H9 (cell line): ENCODE measurements at regions not wholly inside any gene's neighbourhood (a gene's known extent, or its start where the extent isn't known, plus 50 kb on each side); places are given as distances from the start of the nearest gene placed in this dataset.

Source experiments
- DNase-seq: peaks from one replicate; pipeline ENCODE4 v3.0.0-alpha.2; 2017
- H2AFZ ChIP-seq: one replicate; pipeline ENCODE4 v1.6.1; 2013; ENCODE audit warnings: mild to moderate bottlenecking, low read length, control low read depth, moderate library complexity
- H2AK5ac ChIP-seq: 2 replicates; pipeline ENCODE4 v1.6.1; 2013; ENCODE audit warnings: low read length, control low read depth, mixed read lengths; ENCODE audit not compliant: insufficient read length
- H2BK120ac ChIP-seq: one replicate; pipeline ENCODE4 v1.6.1; 2013; ENCODE audit warnings: low read depth, mild to moderate bottlenecking, low read length, control low read depth, inconsistent platforms; ENCODE audit not compliant: poor library complexity, severe bottlenecking
- H2BK12ac ChIP-seq: 2 replicates; pipeline ENCODE4 v1.6.1; 2013; ENCODE audit warnings: low read length, control low read depth, mixed read lengths, low read depth; ENCODE audit not compliant: insufficient read length
- H2BK15ac ChIP-seq: 2 replicates; pipeline ENCODE4 v1.6.1; 2013; ENCODE audit warnings: low read depth, low read length, control low read depth
- H2BK20ac ChIP-seq: one replicate; pipeline ENCODE4 v1.6.1; 2013; ENCODE audit warnings: low read depth, mild to moderate bottlenecking, low read length, control low read depth, inconsistent platforms; ENCODE audit not compliant: poor library complexity, severe bottlenecking
- H2BK5ac ChIP-seq: 2 replicates; pipeline ENCODE4 v1.6.1; 2013; ENCODE audit warnings: low read length, control low read depth, mixed read lengths; ENCODE audit not compliant: insufficient read length
- H3K14ac ChIP-seq: 2 replicates; pipeline ENCODE4 v1.6.1; 2013; ENCODE audit warnings: low read length, control low read depth; ENCODE audit not compliant: insufficient read depth
- H3K18ac ChIP-seq: 2 replicates; pipeline ENCODE4 v1.6.1; 2013; ENCODE audit warnings: low read depth, mild to moderate bottlenecking, mixed read lengths, low read length, control low read depth; ENCODE audit not compliant: insufficient read length
- H3K23ac ChIP-seq: 2 replicates; pipeline ENCODE4 v1.6.1; 2013; ENCODE audit warnings: low read length, control low read depth, mixed read lengths, low read depth; ENCODE audit not compliant: insufficient read length
- H3K23me2 ChIP-seq: 2 replicates; pipeline ENCODE4 v1.6.1; 2013; ENCODE audit warnings: low read depth, mild to moderate bottlenecking, mixed read lengths, low read length, control low read depth; ENCODE audit not compliant: insufficient read length, poor library complexity, severe bottlenecking
- H3K27ac ChIP-seq: 2 replicates; pipeline ENCODE4 v1.5.1; 2013; ENCODE audit warnings: low read length, control low read depth, mixed read lengths, low read depth; ENCODE audit not compliant: insufficient read length
- H3K27me3 ChIP-seq: 2 replicates; pipeline ENCODE4 v1.6.1; 2013; ENCODE audit warnings: low read length, control low read depth, inconsistent platforms; ENCODE audit not compliant: insufficient read depth
- H3K4ac ChIP-seq: 2 replicates; pipeline ENCODE4 v1.6.1; 2013; ENCODE audit warnings: low read depth, mild to moderate bottlenecking, control low read depth, inconsistent platforms, low read length, moderate library complexity
- H3K4me1 ChIP-seq: 2 replicates; pipeline ENCODE4 v1.6.1; 2013; ENCODE audit warnings: low read length, control low read depth, inconsistent platforms; ENCODE audit not compliant: insufficient read depth
- H3K4me2 ChIP-seq: 2 replicates; pipeline ENCODE4 v1.6.1; 2013; ENCODE audit warnings: low read length, control low read depth, mixed read lengths; ENCODE audit not compliant: insufficient read length, insufficient read depth
- H3K56ac ChIP-seq: 2 replicates; pipeline ENCODE4 v1.6.1; 2013; ENCODE audit warnings: low read depth, mild to moderate bottlenecking, mixed read lengths, low read length, control low read depth; ENCODE audit not compliant: insufficient read length
- H3K79me1 ChIP-seq: 2 replicates; pipeline ENCODE4 v1.6.1; 2013; ENCODE audit warnings: low read depth, mild to moderate bottlenecking, moderate library complexity, low read length, control low read depth, inconsistent platforms; ENCODE audit not compliant: insufficient read depth, poor library complexity, severe bottlenecking
- H3K79me2 ChIP-seq: 2 replicates; pipeline ENCODE4 v1.6.1; 2013; ENCODE audit warnings: low read length, control low read depth, inconsistent platforms; ENCODE audit not compliant: insufficient read depth
- H3K9ac ChIP-seq: 2 replicates; pipeline ENCODE4 v1.6.1; 2013; ENCODE audit warnings: low read length, control low read depth, mixed read lengths; ENCODE audit not compliant: insufficient read length; ENCODE audit errors: extremely low read depth
- H3K9me3 ChIP-seq: one replicate; pipeline ENCODE4 v1.6.1; 2013; ENCODE audit warnings: low read depth, low read length, inconsistent platforms; ENCODE audit not compliant: control insufficient read depth
- H3T11ph ChIP-seq: one replicate; pipeline ENCODE4 v1.6.1; 2013; ENCODE audit warnings: mild to moderate bottlenecking, low read length, control low read depth, inconsistent platforms
- H4K20me1 ChIP-seq: one replicate; pipeline ENCODE4 v1.6.1; 2013; ENCODE audit not compliant: control insufficient read depth, insufficient read length, insufficient read depth
- H4K5ac ChIP-seq: 2 replicates; pipeline ENCODE4 v1.6.1; 2013; ENCODE audit warnings: low read depth, mild to moderate bottlenecking, mixed read lengths, low read length, control low read depth; ENCODE audit not compliant: insufficient read length
- H4K8ac ChIP-seq: replicated peaks from 2 replicates; pipeline ENCODE4 v1.6.1; 2013; ENCODE audit warnings: low read length, control low read depth, mixed read lengths, low read depth; ENCODE audit not compliant: insufficient read length
- H4K91ac ChIP-seq: 2 replicates; pipeline ENCODE4 v1.6.1; 2013; ENCODE audit warnings: low read depth, mild to moderate bottlenecking, moderate library complexity, mixed read lengths, low read length, control low read depth; ENCODE audit not compliant: insufficient read length
- H3K27ac Mint-ChIP-seq, 3 experiments: 2 replicates in 2 of 3; 3 replicates in 1 of 3; pipeline ENCODE4 v1.8.0; 2020 to 2021; ENCODE audit warnings: mixed read lengths in 3 of 3, mild to moderate bottlenecking in 1 of 3, moderate library complexity in 1 of 3
- H3K27me3 Mint-ChIP-seq: 2 replicates; pipeline ENCODE4 v1.8.0; 2021; ENCODE audit warnings: low read depth, mild to moderate bottlenecking, moderate library complexity, mixed read lengths
- H3K36me3 Mint-ChIP-seq, 3 experiments: 2 replicates in 2 of 3; 3 replicates in 1 of 3; pipeline ENCODE4 v1.8.0; 2020 to 2021; ENCODE audit warnings: low read depth in 3 of 3, mixed read lengths in 3 of 3; ENCODE audit not compliant: insufficient read depth in 1 of 3
- H3K4me1 Mint-ChIP-seq, 2 experiments: 2 replicates each; pipeline ENCODE4 v1.8.0; 2020; ENCODE audit warnings: mixed read lengths in 2 of 2
- H3K4me3 Mint-ChIP-seq, 2 experiments: 2 replicates in 1 of 2; 3 replicates in 1 of 2; pipeline ENCODE4 v1.8.0; 2020 to 2021; ENCODE audit warnings: mild to moderate bottlenecking in 2 of 2, mixed read lengths in 2 of 2, moderate library complexity in 1 of 2
- H3K9me3 Mint-ChIP-seq, 2 experiments: 2 replicates in 1 of 2; 3 replicates in 1 of 2; pipeline ENCODE4 v1.8.0; 2020; ENCODE audit warnings: mild to moderate bottlenecking in 2 of 2, mixed read lengths in 2 of 2, moderate library complexity in 1 of 2
- CTCF ChIP-seq: fragments of 200-600 bp; sonication (generic); conservative IDR thresholded peaks from 3 replicates; pipeline ENCODE4 v1.8.0; 2021; ENCODE audit warnings: antibody characterized with exemption, mild to moderate bottlenecking
- WGBS: extraction: QIAGEN DNeasy Blood & Tissue Kit; methylation state at CpG from one replicate; pipeline ENCODE4 v1.1.7; 2013; ENCODE audit warnings: missing lambda C conversion rate, low lambda C conversion rate, mixed read lengths; ENCODE audit not compliant: insufficient read length; ENCODE audit errors: extremely low coverage; 5-methylcytosine and 5-hydroxymethylcytosine counted together

GRCh38 chr18:75874401-75875089, 447.0 kb upstream of the SMIM21 start:
- no peak overlapping the region for H4K8ac ChIP-seq
- H3K4ac ChIP-seq: no peak overlapping the region
- no peak overlapping the region for H2BK20ac ChIP-seq
- no peaks in the 10 kb centered on the region for H3K9me3 ChIP-seq
- no peaks in the 10 kb centered on the region for H3K79me1 ChIP-seq
- H2BK5ac ChIP-seq: no peak overlapping the region
- H3K18ac ChIP-seq: no peak overlapping the region
- H3K4me1 ChIP-seq: no peaks in the 10 kb centered on the region
- H4K5ac ChIP-seq: no peak overlapping the region
- H3K27ac ChIP-seq: no peak overlapping the region
- H2AFZ ChIP-seq: no peak overlapping the region
- no peaks in the 10 kb centered on the region for H3K23me2 ChIP-seq
- H2BK15ac ChIP-seq: no peak overlapping the region
- TF ChIP-seq CTCF: no peak
- no peak overlapping the region for H3K4me2 ChIP-seq
- H4K91ac ChIP-seq: no peak overlapping the region
- H3K14ac ChIP-seq: no peak overlapping the region
- H3K36me3 Mint-ChIP-seq: peaks cover 0 to 16% (median 5%) of the 10 kb centered on the region in 3 experiments; a peak in 4 of 7 replicates
- no CpG with 5 or more reads among the region's 11 CpGs for WGBS
- H3K27me3 ChIP-seq: no peaks in the 10 kb centered on the region
- no peak overlapping the region for H3T11ph ChIP-seq
- no peaks in the 10 kb centered on the region for H3K79me2 ChIP-seq
- H2BK120ac ChIP-seq: no peak overlapping the region
- H3K56ac ChIP-seq: no peak overlapping the region
- H3K27ac Mint-ChIP-seq: no peak overlapping the region
- H3K9ac ChIP-seq: no peak overlapping the region
- H3K27me3 Mint-ChIP-seq: no peaks in the 10 kb centered on the region
- H3K23ac ChIP-seq: no peak overlapping the region
- no peak overlapping the region for H2AK5ac ChIP-seq
- DNase-seq: no peak
- no peak overlapping the region for H3K4me3 Mint-ChIP-seq
- no peaks in the 10 kb centered on the region for H3K4me1 Mint-ChIP-seq
- no peaks in the 10 kb centered on the region for H4K20me1 ChIP-seq
- no peak overlapping the region for H2BK12ac ChIP-seq
- H3K9me3 Mint-ChIP-seq: peaks cover 16 to 22% of the 10 kb centered on the region in 2 experiments; a peak in 4 of 5 replicates
